Transverse colon (tissue), 4 donors: ENCODE measurements at regions not wholly inside any gene's neighbourhood (a gene's known extent, or its start where the extent isn't known, plus 50 kb on each side); places are given as distances from the start of the nearest gene placed in this dataset.

Experiments used
- POLR2AphosphoS5 ChIP-seq, 3 donors: sonication (generic); formaldehyde crosslinking; IDR thresholded peaks; one replicate each; pipeline ENCODE4 v1.6.1; 2016; ENCODE audit warnings: antibody characterized with exemption in 3 of 3
- TF ChIP-seq, protein P1 (sequence below), 5 experiments: fragments of 200-600 bp in 3 of 5; fragments of 450-650 bp in 2 of 5; sonication (generic) in 3 of 5; IDR thresholded peaks; 1 replicate in 2 of 5; 2 replicates in 3 of 5; pipeline ENCODE4 v1.5.1; 2016 to 2017; ENCODE audit warnings: antibody characterized with exemption in 5 of 5, inconsistent platforms in 3 of 5, mild to moderate bottlenecking in 2 of 5, moderate library complexity in 1 of 5

DNA sequence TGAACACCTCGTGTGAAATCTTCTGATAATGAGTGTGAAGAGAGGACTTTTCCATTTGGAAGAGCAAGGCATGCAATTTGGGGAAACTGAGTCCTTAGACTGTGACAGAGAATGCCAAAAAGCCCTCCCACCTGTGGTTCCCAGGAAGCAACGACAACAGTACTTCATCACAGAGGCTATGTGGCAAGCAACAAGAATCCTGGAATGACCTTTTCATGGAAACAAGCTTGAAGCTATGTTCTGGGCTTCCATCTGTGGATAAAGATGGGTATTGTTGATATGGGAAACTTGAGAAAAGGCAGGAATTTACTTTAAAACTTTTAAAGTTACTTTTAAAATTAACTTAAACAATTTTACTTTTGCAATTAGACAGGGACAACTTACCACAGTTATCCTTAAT, 131.2 kb upstream of the ANKH start:
- TF ChIP-seq, protein P1, sequence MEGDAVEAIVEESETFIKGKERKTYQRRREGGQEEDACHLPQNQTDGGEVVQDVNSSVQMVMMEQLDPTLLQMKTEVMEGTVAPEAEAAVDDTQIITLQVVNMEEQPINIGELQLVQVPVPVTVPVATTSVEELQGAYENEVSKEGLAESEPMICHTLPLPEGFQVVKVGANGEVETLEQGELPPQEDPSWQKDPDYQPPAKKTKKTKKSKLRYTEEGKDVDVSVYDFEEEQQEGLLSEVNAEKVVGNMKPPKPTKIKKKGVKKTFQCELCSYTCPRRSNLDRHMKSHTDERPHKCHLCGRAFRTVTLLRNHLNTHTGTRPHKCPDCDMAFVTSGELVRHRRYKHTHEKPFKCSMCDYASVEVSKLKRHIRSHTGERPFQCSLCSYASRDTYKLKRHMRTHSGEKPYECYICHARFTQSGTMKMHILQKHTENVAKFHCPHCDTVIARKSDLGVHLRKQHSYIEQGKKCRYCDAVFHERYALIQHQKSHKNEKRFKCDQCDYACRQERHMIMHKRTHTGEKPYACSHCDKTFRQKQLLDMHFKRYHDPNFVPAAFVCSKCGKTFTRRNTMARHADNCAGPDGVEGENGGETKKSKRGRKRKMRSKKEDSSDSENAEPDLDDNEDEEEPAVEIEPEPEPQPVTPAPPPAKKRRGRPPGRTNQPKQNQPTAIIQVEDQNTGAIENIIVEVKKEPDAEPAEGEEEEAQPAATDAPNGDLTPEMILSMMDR (IDR thresholded peaks at IDR 0.05) = no peak
- no peak for TF ChIP-seq POLR2AphosphoS5 (IDR thresholded peaks at IDR 0.05)
